ENCODE measurements at regions not wholly inside any gene's neighbourhood (a gene's known extent, or its start where the extent isn't known, plus 50 kb on each side); places are given as distances from the start of the nearest gene placed in this dataset.

- no peaks in the 10 kb centered on the region for H3K79me2 ChIP-seq (ENCODE audit: insufficient read depth, low read length)
- no peak overlapping the region for H3K27ac ChIP-seq (ENCODE audit: extremely low read length, insufficient read depth, low read length)
- no TSS peak for BruUV-seq (replicated peaks)
- peaks cover 6 to 83% of the 10 kb centered on the region in 2 experiments for H3K27me3 ChIP-seq (ENCODE audit: control insufficient read depth in 1 of 2, insufficient read depth in 2 of 2, low read length in 2 of 2)
- 55% methylated on average over 9 of the region's 10 CpGs for WGBS (ENCODE audit: low lambda C conversion rate)
- CTCF ChIA-PET (ENCODE audit: low intra/inter-chr PET ratio, low total read pairs), result no interaction called here
- H3K9me3 ChIP-seq (ENCODE audit: low read length), result no peaks in the 10 kb centered on the region
- no peaks in the 10 kb centered on the region for H4K20me1 ChIP-seq (ENCODE audit: insufficient read depth, low read length)
- in situ Hi-C loops (cut with HindIII; ENCODE audit: extremely low pct_ligation_motif_present, low pct_unique_long_range_greater_than_20kb) (no loop called here), intact Hi-C loops (cut with micrococcal nuclease; ENCODE audit: unreplicated experiment) (no loop called here)
- no peak overlapping the region for H3K4me2 ChIP-seq (ENCODE audit: low read depth, low read length)
- FAIRE-seq (no peak), DNase-seq (ENCODE audit: low spot score) (no peak), ATAC-seq (no peak)
- no peaks in the 10 kb centered on the region for H3K36me3 ChIP-seq (replicated peaks in 1 of 2; ENCODE audit: control insufficient read depth in 1 of 2, insufficient read depth in 2 of 2, low read length in 2 of 2)
- POLR2A ChIA-PET, result no interaction called here
- H3K9ac ChIP-seq (ENCODE audit: insufficient read depth, low read depth, low read length), result no peak overlapping the region
- H3K4me3 ChIP-seq (replicated peaks in 1 of 3; ENCODE audit: insufficient read depth in 1 of 3, low read depth in 2 of 3, low read length in 3 of 3), result no peak overlapping the region
- H2AFZ ChIP-seq (ENCODE audit: low read length), result no peak overlapping the region
- H3K4me1 ChIP-seq (ENCODE audit: insufficient read depth, low read length), result peaks cover 15% of the 10 kb centered on the region
- TF ChIP-seq ATF5 (CRISPR knock-in tag; IDR thresholded peaks at IDR 0.05; ENCODE audit: low read depth), result no peak
- no peak for TF ChIP-seq ZNF576 (CRISPR knock-in tag; IDR thresholded peaks at IDR 0.05)
- no peak for TF ChIP-seq ZNF264 (CRISPR knock-in tag; IDR thresholded peaks at IDR 0.05)
- TF ChIP-seq ZFP41 (CRISPR knock-in tag; IDR thresholded peaks at IDR 0.05; ENCODE audit: borderline replicate concordance), result no peak
- TF ChIP-seq RAD51 (IDR thresholded peaks at IDR 0.05; ENCODE audit: borderline replicate concordance), result peak; percentile 62; the same call in 1 of the 2 replicates
- TF ChIP-seq ZNF331 (CRISPR knock-in tag; IDR thresholded peaks at IDR 0.05), result no peak
- no peak for TF ChIP-seq NCOA2 (CRISPR knock-in tag; IDR thresholded peaks at IDR 0.05)
- TF ChIP-seq USF2 (IDR thresholded peaks at IDR 0.05; ENCODE audit: low read depth, low read length), result peak; percentile 53; the same call in 1 of the 2 replicates
- no peak for TF ChIP-seq USF2 (CRISPR knock-in tag; IDR thresholded peaks at IDR 0.05; ENCODE audit: borderline replicate concordance)
- TF ChIP-seq ZNF256 (CRISPR knock-in tag; conservative IDR thresholded peaks at IDR 0.05), result no peak
- no peak for TF ChIP-seq FUBP1 (CRISPR knock-in tag; IDR thresholded peaks at IDR 0.05; ENCODE audit: borderline replicate concordance)
- no peak for TF ChIP-seq ZNF318 (CRISPR knock-in tag; IDR thresholded peaks at IDR 0.05)
- TF ChIP-seq RFXANK (CRISPR knock-in tag; IDR thresholded peaks at IDR 0.05), result no peak
Measured at GRCh38 chr2:120592084-120592483, 143.6 kb upstream of the GLI2 start.
